ENCODE measurements at regions not wholly inside any gene's neighbourhood (a gene's known extent, or its start where the extent isn't known, plus 50 kb on each side); places are given as distances from the start of the nearest gene placed in this dataset.

DNA sequence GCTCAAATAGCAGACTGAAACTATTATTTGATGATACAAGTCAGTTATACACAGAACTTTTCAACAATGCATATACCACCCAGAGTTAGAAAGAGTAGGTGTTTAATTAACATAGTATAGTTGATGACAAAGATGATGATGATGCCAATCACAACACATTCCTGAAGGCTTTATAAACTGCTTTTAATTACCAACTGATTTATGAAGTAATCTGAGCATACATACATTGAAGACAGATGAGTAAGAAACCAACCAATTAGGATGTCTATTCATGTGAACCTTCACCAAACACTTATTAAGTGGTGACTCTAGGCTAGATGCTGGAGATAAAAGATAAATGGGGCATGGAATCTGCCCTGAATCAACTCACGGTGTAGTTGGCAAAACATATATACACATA lies 600.9 kb upstream of the FLRT2 start:
- Histone ChIP-seq H3K27ac (ENCODE audit: low read length) (no peak overlapping the region), H3K27me3 (ENCODE audit: insufficient read depth, low read depth, low read length) (no peaks in the 10 kb centered on the region), H3K4me2 (ENCODE audit: low read length) (no peak overlapping the region), H3K9me2 (ENCODE audit: insufficient read depth, low read length) (no peaks in the 10 kb centered on the region), H4K20me1 (ENCODE audit: insufficient read depth) (no peaks in the 10 kb centered on the region), H3K4me3 (ENCODE audit: low read length) (no peak overlapping the region), H3F3A (ENCODE audit: insufficient read depth, low read length, poor library complexity, severe bottlenecking) (no peaks in the 10 kb centered on the region), H3K9ac (ENCODE audit: low read length) (no peak overlapping the region), H3K79me2 (replicated peaks; ENCODE audit: insufficient read depth, low read length) (no peaks in the 10 kb centered on the region), H3K36me3 (ENCODE audit: insufficient read depth, low read length) (no peaks in the 10 kb centered on the region), H3K9me3 (ENCODE audit: low read length) (no peaks in the 10 kb centered on the region), H2AFZ (ENCODE audit: low read depth, low read length) (no peak overlapping the region)
- no peak for TF ChIP-seq POLR2AphosphoS5 (IDR thresholded peaks at IDR 0.05)
- TF ChIP-seq TAF1 (IDR thresholded peaks at IDR 0.05; ENCODE audit: low read depth): no peak
- no peak for TF ChIP-seq EZH2 (IDR thresholded peaks at IDR 0.05; ENCODE audit: borderline replicate concordance, insufficient read depth, low read length, poor library complexity, severe bottlenecking)
- TF ChIP-seq, protein P1, sequence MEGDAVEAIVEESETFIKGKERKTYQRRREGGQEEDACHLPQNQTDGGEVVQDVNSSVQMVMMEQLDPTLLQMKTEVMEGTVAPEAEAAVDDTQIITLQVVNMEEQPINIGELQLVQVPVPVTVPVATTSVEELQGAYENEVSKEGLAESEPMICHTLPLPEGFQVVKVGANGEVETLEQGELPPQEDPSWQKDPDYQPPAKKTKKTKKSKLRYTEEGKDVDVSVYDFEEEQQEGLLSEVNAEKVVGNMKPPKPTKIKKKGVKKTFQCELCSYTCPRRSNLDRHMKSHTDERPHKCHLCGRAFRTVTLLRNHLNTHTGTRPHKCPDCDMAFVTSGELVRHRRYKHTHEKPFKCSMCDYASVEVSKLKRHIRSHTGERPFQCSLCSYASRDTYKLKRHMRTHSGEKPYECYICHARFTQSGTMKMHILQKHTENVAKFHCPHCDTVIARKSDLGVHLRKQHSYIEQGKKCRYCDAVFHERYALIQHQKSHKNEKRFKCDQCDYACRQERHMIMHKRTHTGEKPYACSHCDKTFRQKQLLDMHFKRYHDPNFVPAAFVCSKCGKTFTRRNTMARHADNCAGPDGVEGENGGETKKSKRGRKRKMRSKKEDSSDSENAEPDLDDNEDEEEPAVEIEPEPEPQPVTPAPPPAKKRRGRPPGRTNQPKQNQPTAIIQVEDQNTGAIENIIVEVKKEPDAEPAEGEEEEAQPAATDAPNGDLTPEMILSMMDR (IDR thresholded peaks at IDR 0.05; ENCODE audit: poor library complexity, severe bottlenecking): no peak
- no peak for TF ChIP-seq EP300 (conservative IDR thresholded peaks at IDR 0.05; ENCODE audit: poor library complexity, severe bottlenecking)
- TF ChIP-seq, protein P2, sequence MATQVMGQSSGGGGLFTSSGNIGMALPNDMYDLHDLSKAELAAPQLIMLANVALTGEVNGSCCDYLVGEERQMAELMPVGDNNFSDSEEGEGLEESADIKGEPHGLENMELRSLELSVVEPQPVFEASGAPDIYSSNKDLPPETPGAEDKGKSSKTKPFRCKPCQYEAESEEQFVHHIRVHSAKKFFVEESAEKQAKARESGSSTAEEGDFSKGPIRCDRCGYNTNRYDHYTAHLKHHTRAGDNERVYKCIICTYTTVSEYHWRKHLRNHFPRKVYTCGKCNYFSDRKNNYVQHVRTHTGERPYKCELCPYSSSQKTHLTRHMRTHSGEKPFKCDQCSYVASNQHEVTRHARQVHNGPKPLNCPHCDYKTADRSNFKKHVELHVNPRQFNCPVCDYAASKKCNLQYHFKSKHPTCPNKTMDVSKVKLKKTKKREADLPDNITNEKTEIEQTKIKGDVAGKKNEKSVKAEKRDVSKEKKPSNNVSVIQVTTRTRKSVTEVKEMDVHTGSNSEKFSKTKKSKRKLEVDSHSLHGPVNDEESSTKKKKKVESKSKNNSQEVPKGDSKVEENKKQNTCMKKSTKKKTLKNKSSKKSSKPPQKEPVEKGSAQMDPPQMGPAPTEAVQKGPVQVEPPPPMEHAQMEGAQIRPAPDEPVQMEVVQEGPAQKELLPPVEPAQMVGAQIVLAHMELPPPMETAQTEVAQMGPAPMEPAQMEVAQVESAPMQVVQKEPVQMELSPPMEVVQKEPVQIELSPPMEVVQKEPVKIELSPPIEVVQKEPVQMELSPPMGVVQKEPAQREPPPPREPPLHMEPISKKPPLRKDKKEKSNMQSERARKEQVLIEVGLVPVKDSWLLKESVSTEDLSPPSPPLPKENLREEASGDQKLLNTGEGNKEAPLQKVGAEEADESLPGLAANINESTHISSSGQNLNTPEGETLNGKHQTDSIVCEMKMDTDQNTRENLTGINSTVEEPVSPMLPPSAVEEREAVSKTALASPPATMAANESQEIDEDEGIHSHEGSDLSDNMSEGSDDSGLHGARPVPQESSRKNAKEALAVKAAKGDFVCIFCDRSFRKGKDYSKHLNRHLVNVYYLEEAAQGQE (IDR thresholded peaks at IDR 0.05; ENCODE audit: borderline replicate concordance): no peak
- TF ChIP-seq RAD21 (conservative IDR thresholded peaks at IDR 0.05): no peak
- no peak for TF ChIP-seq MXI1 (conservative IDR thresholded peaks at IDR 0.05; ENCODE audit: poor library complexity, severe bottlenecking)

DNA sequence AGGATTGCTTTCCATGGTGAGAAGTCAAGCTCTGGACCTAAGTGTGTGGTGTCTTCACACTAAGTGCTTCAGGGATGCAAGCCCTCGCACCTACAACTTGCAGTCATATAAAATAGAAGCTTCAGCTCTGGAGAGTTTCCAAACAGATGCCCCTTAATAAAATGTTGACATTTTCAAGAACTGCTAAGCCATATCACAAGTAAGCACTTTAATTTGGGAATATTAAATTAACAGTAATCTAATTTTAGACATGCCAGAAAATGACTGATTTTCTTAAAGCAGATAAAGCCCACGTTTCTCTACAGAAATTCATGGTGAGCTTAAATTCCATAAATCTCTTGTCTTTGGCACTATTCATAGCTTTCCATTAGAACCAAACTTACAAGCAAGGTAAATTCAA lies 600.1 kb upstream of the FLRT2 start:
- Histone ChIP-seq H3K27me3 (ENCODE audit: insufficient read depth, low read depth, low read length) (no peaks in the 10 kb centered on the region), H4K20me1 (ENCODE audit: insufficient read depth) (no peaks in the 10 kb centered on the region), H3K9me2 (ENCODE audit: insufficient read depth, low read length) (no peaks in the 10 kb centered on the region), H3K9me3 (ENCODE audit: low read length) (no peaks in the 10 kb centered on the region), H3F3A (ENCODE audit: insufficient read depth, low read length, poor library complexity, severe bottlenecking) (no peaks in the 10 kb centered on the region), H3K9ac (ENCODE audit: low read length) (no peak overlapping the region), H3K4me3 (ENCODE audit: low read length) (no peak overlapping the region), H3K27ac (ENCODE audit: low read length) (no peak overlapping the region), H3K79me2 (replicated peaks; ENCODE audit: insufficient read depth, low read length) (no peaks in the 10 kb centered on the region), H3K4me2 (ENCODE audit: low read length) (no peak overlapping the region), H2AFZ (ENCODE audit: low read depth, low read length) (no peak overlapping the region), H3K36me3 (ENCODE audit: insufficient read depth, low read length) (no peaks in the 10 kb centered on the region)
- TF ChIP-seq, protein P2 (IDR thresholded peaks at IDR 0.05; ENCODE audit: borderline replicate concordance): no peak
- no peak for TF ChIP-seq POLR2AphosphoS5 (IDR thresholded peaks at IDR 0.05)
- TF ChIP-seq TAF1 (IDR thresholded peaks at IDR 0.05; ENCODE audit: low read depth): no peak
- TF ChIP-seq EP300 (conservative IDR thresholded peaks at IDR 0.05; ENCODE audit: poor library complexity, severe bottlenecking): no peak
- TF ChIP-seq MXI1 (conservative IDR thresholded peaks at IDR 0.05; ENCODE audit: poor library complexity, severe bottlenecking): no peak
